Progenitor cell of endocrine pancreas (in vitro differentiated cells): ENCODE measurements at regions not wholly inside any gene's neighbourhood (a gene's known extent, or its start where the extent isn't known, plus 50 kb on each side); places are given as distances from the start of the nearest gene placed in this dataset.

Experiments used
- DNase-seq: peaks from one replicate; pipeline ENCODE4 v3.0.0; 2021; ENCODE audit warnings: low spot score; ENCODE audit not compliant: unreplicated experiment
- H3K27ac Mint-ChIP-seq: 2 replicates; pipeline ENCODE4 v1.8.0; 2021; ENCODE audit warnings: mild to moderate bottlenecking, moderate library complexity, mixed read lengths
- H3K27me3 Mint-ChIP-seq: 2 replicates; pipeline ENCODE4 v1.8.0; 2021; ENCODE audit warnings: mixed read lengths
- H3K36me3 Mint-ChIP-seq: 2 replicates; pipeline ENCODE4 v1.8.0; 2022; ENCODE audit warnings: mixed read lengths; ENCODE audit not compliant: insufficient read depth
- H3K4me1 Mint-ChIP-seq: 2 replicates; pipeline ENCODE4 v1.8.0; 2021; ENCODE audit warnings: low read depth, mixed read lengths
- H3K4me3 Mint-ChIP-seq: 2 replicates; pipeline ENCODE4 v1.8.0; 2021; ENCODE audit warnings: low read depth, mild to moderate bottlenecking, moderate library complexity, mixed read lengths
- H3K9me3 Mint-ChIP-seq: 2 replicates; pipeline ENCODE4 v1.8.0; 2021; ENCODE audit warnings: low read depth, mixed read lengths
- CTCF ChIP-seq: fragments of 200-600 bp; sonication (generic); IDR thresholded peaks from one replicate; pipeline ENCODE4 v1.5.0; 2021; ENCODE audit warnings: antibody characterized with exemption, mild to moderate bottlenecking; ENCODE audit not compliant: unreplicated experiment

- TF ChIP-seq CTCF, result no peak
These were observed 132.8 kb downstream of the PTPRS start for GRCh38 chr19:5207806-5208205.

GRCh38 chr19:5206751-5207075 is 133.9 kb downstream of the PTPRS start:
- TF ChIP-seq CTCF, result no peak
- H3K27me3 Mint-ChIP-seq, result no peaks in the 10 kb centered on the region
- H3K4me1 Mint-ChIP-seq, result no peaks in the 10 kb centered on the region
- H3K9me3 Mint-ChIP-seq, result peaks cover 6% of the 10 kb centered on the region
- H3K36me3 Mint-ChIP-seq, result peaks cover 26% of the 10 kb centered on the region
- H3K27ac Mint-ChIP-seq, result no peak overlapping the region
- DNase-seq, result no peak
- H3K4me3 Mint-ChIP-seq, result no peak overlapping the region

More at GRCh38 chr19:5207806-5208205, 132.8 kb downstream of the PTPRS start:
- DNase-seq, result no peak
- no peak overlapping the region for H3K4me3 Mint-ChIP-seq
- peaks cover 4% of the 10 kb centered on the region for H3K9me3 Mint-ChIP-seq
- no peak overlapping the region for H3K27ac Mint-ChIP-seq
- H3K36me3 Mint-ChIP-seq, result peaks cover 25% of the 10 kb centered on the region
- no peaks in the 10 kb centered on the region for H3K4me1 Mint-ChIP-seq
- H3K27me3 Mint-ChIP-seq, result no peaks in the 10 kb centered on the region

- Mint-ChIP-seq H3K27me3 (no peaks in the 10 kb centered on the region), H3K9me3 (peaks cover 7% of the 10 kb centered on the region), H3K4me3 (no peak overlapping the region), H3K27ac (no peak overlapping the region), H3K36me3 (peaks cover 28% of the 10 kb centered on the region), H3K4me1 (no peaks in the 10 kb centered on the region)
- TF ChIP-seq CTCF, result no peak
- no peak for DNase-seq
These were observed 134.5 kb downstream of the PTPRS start for GRCh38 chr19:5205937-5206750.

- H3K4me3 Mint-ChIP-seq, result no peak overlapping the region
- DNase-seq, result no peak
These were observed 135.2 kb downstream of the PTPRS start for GRCh38 chr19:5205381-5205780.

GRCh38 chr19:5204212-5204611 is 136.4 kb downstream of the PTPRS start:
- Mint-ChIP-seq H3K27me3 (no peaks in the 10 kb centered on the region), H3K27ac (no peak overlapping the region), H3K36me3 (peaks cover 34% of the 10 kb centered on the region), H3K9me3 (peaks cover 14% of the 10 kb centered on the region), H3K4me3 (no peak overlapping the region), H3K4me1 (no peaks in the 10 kb centered on the region)
- no peak for TF ChIP-seq CTCF
- no peak for DNase-seq

More at GRCh38 chr19:5205381-5205780, 135.2 kb downstream of the PTPRS start:
- no peaks in the 10 kb centered on the region for H3K4me1 Mint-ChIP-seq
- no peak for TF ChIP-seq CTCF
- H3K9me3 Mint-ChIP-seq, result peaks cover 10% of the 10 kb centered on the region
- H3K27ac Mint-ChIP-seq, result no peak overlapping the region
- no peaks in the 10 kb centered on the region for H3K27me3 Mint-ChIP-seq
- H3K36me3 Mint-ChIP-seq, result peaks cover 34% of the 10 kb centered on the region
